Esophagus (tissue), 2 donors: ENCODE measurements at regions not wholly inside any gene's neighbourhood (a gene's known extent, or its start where the extent isn't known, plus 50 kb on each side); places are given as distances from the start of the nearest gene placed in this dataset.

Experiments used
- H3K27ac ChIP-seq, 2 donors: one replicate each; pipeline ENCODE4 v1.5.1; 2013; ENCODE audit warnings: low read depth in 2 of 2, mild to moderate bottlenecking in 2 of 2, inconsistent platforms in 1 of 2, low read length in 1 of 2, moderate library complexity in 1 of 2
- H3K27me3 ChIP-seq, 2 donors: one replicate each; pipeline ENCODE4 v1.6.1; 2013; ENCODE audit warnings: low read length in 2 of 2, control low read depth in 1 of 2, mild to moderate bottlenecking in 1 of 2; ENCODE audit not compliant: insufficient read depth in 2 of 2, control insufficient read depth in 1 of 2
- H3K36me3 ChIP-seq, 2 donors: one replicate each; pipeline ENCODE4 v1.6.1; 2013; ENCODE audit warnings: low read length in 1 of 2; ENCODE audit not compliant: control insufficient read depth in 2 of 2, insufficient read depth in 2 of 2
- H3K4me1 ChIP-seq, 2 donors: one replicate each; pipeline ENCODE4 v1.6.1; 2013; ENCODE audit warnings: low read length in 1 of 2; ENCODE audit not compliant: control insufficient read depth in 2 of 2, insufficient read depth in 2 of 2
- H3K4me3 ChIP-seq, 2 donors: one replicate each; pipeline ENCODE4 v1.5.1; 2013; ENCODE audit warnings: low read length in 2 of 2, mild to moderate bottlenecking in 2 of 2, low read depth in 1 of 2, moderate library complexity in 1 of 2
- H3K9me3 ChIP-seq, 2 donors: one replicate each; pipeline ENCODE4 v1.6.1; 2013; ENCODE audit warnings: mild to moderate bottlenecking in 2 of 2, low read depth in 1 of 2, low read length in 1 of 2, moderate library complexity in 1 of 2; ENCODE audit not compliant: control insufficient read depth in 2 of 2, insufficient read depth in 1 of 2
- WGBS, 2 donors: extraction: QIAGEN DNeasy Blood & Tissue Kit; methylation state at CpG; one replicate each; pipeline ENCODE4 v1.1.7; 2013; 5-methylcytosine and 5-hydroxymethylcytosine counted together
- donor health status: healthy with polysubstance abuse.
- donor health status: Bipolar disorder and iron deficiency.

DNA sequence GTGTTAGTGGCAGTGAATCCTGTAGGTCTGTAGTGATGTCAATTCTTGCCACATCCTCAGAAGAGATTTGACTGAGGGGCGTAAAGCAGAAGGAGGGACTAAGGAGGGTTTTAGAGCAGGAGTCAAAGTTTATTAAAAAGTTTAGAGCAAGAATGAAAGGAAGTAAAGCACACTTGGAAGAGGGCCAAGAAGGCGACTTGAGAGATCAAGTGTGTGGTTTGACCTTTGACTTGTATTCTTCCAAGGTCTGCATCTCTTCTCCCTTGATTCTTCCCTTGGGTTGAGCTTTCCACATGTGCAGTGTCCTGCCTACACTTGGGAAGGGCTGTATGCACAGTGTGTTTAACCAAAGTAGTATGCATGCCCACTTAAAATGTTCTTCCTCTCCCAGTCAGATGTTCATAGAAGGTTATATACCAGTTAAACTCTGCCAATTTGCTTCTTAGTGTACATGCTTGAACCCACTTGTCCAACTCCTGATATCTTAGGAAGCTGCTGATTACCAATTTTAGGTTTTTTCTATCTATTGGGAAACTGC is 627.6 kb downstream of the MMUT start:
- Histone ChIP-seq H3K4me1 (no peaks in the 10 kb centered on the region), H3K27ac (no peak overlapping the region), H3K9me3 (no peaks in the 10 kb centered on the region), H3K4me3 (no peak overlapping the region), H3K36me3 (no peaks in the 10 kb centered on the region), H3K27me3 (no peaks in the 10 kb centered on the region)
- 35 to 40% methylated on average over 2 of the region's 2 CpGs for WGBS, 2 donors

DNA sequence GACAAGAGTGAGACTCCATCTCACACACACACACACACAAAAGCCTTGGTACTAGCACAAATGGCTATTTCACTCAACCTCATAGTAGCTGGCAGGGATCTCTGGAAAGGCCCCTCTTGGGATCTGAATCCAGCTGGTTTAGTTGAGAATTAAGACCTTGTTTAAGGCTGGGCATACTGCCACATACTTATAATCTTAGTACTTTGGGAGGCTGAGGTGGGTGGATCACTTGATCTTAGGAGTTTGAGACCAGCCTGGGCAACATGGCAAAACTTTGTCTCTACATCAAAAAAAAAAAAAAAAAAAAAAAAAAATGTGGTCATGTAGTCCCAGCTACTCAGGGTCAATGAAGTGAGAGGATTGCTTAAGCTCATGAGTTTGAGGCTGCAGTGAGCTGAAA is 628.3 kb downstream of the MMUT start:
- Histone ChIP-seq H3K4me1 (no peaks in the 10 kb centered on the region), H3K36me3 (no peaks in the 10 kb centered on the region), H3K27ac (no peak overlapping the region), H3K9me3 (no peaks in the 10 kb centered on the region), H3K4me3 (no peak overlapping the region), H3K27me3 (no peaks in the 10 kb centered on the region)

DNA sequence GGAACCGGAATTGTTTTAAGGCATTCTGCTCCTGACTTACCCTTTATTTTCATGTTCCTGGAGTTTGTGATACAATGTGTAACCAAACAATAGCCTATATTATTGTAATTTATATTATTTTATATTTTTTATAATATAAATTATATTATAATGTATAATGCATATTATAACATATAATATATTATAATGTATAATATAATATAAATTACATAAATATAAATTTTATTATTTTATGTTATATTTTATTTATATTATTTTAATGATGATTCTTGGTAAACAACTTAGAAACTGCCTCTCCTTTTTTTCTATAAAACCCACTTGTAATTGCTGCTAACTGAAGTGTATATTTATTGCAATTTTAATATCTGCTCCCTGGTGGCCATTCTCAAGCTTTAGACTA is 629.1 kb downstream of the MMUT start:
- no peaks in the 10 kb centered on the region for H3K4me1 ChIP-seq
- no peaks in the 10 kb centered on the region for H3K9me3 ChIP-seq
- H3K27ac ChIP-seq: no peak overlapping the region
- no peak overlapping the region for H3K4me3 ChIP-seq
- no peaks in the 10 kb centered on the region for H3K27me3 ChIP-seq
- WGBS, 2 donors: 84 to 96% methylated on average over 1 of the region's 1 CpG
- H3K36me3 ChIP-seq: no peaks in the 10 kb centered on the region

DNA sequence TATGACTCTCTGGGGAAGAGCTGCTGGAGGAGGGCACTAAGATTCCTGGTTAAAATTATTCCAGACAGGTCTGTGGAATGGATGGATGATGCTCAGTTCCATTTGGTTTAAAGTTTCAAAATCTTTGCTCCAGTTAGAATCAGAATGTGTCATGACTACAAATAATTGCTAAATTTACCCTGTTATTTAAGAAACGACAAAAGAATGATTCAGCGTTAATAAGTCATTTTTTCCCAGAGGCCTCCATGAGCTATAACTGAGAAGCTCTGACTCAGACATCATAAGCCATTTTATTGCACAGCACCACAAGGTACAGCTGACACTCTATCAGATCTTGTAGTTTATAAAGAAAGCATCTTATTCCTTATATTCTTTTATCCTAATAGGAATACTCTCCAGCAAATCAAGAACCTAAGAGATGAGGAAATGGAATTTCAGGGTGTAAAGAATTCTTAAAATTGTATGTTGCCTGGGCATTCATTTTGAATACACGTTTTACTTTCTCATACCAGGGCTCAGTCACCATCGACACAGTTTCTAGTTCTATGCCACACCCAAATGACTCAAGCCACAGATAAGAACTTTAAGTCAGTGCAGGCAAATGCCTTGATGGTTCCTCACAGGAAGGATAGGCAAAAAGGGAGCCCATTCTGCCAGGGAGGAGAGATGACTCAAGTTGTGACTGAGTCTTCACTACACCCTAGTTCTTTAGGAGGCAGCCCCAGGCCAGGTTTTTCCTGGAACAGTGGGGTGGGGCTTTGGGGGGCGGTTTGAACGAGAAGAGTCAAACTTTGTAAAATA is 636.0 kb downstream of the MMUT start:
- no peaks in the 10 kb centered on the region for H3K36me3 ChIP-seq
- H3K9me3 ChIP-seq: no peaks in the 10 kb centered on the region
- H3K27ac ChIP-seq: peak overlapping the region in 1 of 2 donors; percentile 59
- no peaks in the 10 kb centered on the region for H3K4me1 ChIP-seq
- WGBS, 2 donors: 43% methylated on average over 6 of the region's 6 CpGs
- no peaks in the 10 kb centered on the region for H3K27me3 ChIP-seq
- no peak overlapping the region for H3K4me3 ChIP-seq

DNA sequence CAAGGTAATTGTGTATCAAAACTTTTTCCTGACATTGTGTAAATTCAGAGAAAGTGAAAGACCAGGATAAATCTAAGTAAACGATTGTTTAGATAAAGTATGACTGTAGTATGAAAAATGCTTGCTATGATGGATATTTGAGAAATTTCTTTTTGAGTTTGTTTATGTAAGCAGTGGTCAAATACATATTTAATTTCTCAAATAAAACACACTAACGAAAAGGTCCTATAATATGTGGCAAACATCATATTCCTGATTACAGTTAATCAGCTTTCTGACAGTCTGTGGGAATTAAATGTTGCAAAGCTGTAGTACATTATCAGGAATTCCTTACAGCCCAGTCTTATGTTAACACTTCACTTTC is 636.9 kb downstream of the MMUT start:
- H3K27me3 ChIP-seq: no peaks in the 10 kb centered on the region
- no peak overlapping the region for H3K4me3 ChIP-seq
- no peaks in the 10 kb centered on the region for H3K4me1 ChIP-seq
- 54 to 60% methylated on average over 2 of the region's 2 CpGs for WGBS, 2 donors
- no peaks in the 10 kb centered on the region for H3K9me3 ChIP-seq
- no peak overlapping the region for H3K27ac ChIP-seq
- no peaks in the 10 kb centered on the region for H3K36me3 ChIP-seq

DNA sequence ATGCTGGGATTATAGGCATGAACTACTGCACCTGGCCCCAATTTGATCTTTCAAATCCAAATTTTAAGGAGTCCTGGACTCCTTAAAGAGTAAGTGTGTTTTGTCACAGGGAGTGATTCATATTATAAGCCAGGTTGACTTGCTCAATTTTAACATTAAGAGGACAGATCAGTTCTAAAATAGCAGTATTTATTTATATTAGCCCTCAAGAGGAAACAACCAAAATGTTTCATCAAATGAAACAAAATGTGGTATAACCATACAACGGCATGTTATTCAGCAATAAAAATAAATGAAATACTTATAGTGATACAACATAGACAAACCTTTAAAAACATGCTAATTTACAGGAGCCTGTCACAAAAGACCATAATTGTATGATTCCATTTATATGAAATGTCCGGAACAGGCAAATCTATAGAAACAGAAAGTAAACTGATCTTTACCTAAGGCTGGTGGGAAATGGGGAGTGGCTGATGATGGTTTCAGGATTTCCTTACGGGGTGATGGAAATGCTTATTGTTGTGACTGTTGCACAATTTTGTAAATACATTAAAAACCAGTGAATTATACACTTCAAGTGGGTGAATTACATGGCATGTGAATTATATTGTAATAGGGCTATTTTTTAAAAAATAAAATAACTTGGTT is 637.4 kb downstream of the MMUT start:
- 58 to 76% methylated on average over 3 of the region's 3 CpGs for WGBS, 2 donors
- Histone ChIP-seq H3K36me3 (no peaks in the 10 kb centered on the region), H3K4me1 (no peaks in the 10 kb centered on the region), H3K9me3 (no peaks in the 10 kb centered on the region), H3K27me3 (no peaks in the 10 kb centered on the region), H3K4me3 (no peak overlapping the region), H3K27ac (no peak overlapping the region)

DNA sequence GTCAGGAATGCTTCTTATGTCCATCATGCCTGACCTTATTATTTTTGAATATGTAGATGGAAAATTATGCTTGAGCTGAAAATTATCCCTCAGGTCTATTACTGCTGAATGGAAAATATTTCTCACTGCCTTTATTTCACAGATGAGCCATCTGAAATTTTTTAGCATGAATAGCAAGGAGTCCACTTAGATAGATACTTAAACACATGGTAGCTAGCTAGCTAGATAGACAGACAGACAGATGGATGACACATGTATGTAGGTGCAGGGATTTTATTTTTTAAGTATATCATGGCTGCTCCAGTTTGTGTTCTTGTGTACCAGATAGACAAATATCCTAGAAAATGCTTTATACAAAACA is 645.0 kb downstream of the MMUT start:
- Histone ChIP-seq H3K27me3 (no peaks in the 10 kb centered on the region), H3K4me1 (no peaks in the 10 kb centered on the region), H3K27ac (no peak overlapping the region), H3K36me3 (no peaks in the 10 kb centered on the region), H3K9me3 (no peaks in the 10 kb centered on the region), H3K4me3 (no peak overlapping the region)

DNA sequence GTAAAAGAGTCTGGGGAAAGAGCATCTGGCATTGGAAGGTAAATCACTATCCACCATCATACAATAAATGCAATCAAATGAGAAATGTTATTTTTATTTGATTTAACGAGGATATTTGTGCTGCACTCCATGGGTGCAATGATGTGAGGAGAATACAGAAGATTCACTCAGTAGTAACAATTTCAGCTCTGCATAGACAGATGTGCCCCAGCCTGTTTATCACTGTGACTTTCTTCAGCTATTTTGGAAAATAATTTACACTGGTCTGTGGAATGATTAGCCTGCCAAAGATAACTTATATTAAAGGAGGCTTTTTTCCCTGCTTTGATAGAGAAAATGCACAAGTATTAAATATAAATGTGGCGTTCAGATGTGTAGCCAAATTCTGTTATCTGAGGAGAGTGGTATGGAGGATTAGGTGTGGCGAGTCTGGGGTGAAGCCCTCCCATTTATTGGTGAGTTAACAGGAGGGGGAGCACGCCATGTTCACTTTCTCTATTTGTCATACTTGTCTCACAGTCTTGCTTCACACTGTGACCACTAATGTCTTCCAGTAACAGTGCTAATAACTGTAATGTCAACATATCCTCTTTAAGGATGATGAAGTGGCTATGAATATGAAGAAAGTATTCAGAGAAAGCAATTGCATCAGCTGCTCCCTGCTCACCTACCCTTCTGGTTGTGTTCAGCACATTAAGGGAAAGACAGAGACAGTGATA is 645.6 kb downstream of the MMUT start:
- Histone ChIP-seq H3K9me3 (no peaks in the 10 kb centered on the region), H3K27me3 (no peaks in the 10 kb centered on the region), H3K27ac (no peak overlapping the region), H3K4me1 (no peaks in the 10 kb centered on the region), H3K4me3 (no peak overlapping the region), H3K36me3 (no peaks in the 10 kb centered on the region)
- 53 to 74% methylated on average over 4 of the region's 4 CpGs for WGBS, 2 donors

DNA sequence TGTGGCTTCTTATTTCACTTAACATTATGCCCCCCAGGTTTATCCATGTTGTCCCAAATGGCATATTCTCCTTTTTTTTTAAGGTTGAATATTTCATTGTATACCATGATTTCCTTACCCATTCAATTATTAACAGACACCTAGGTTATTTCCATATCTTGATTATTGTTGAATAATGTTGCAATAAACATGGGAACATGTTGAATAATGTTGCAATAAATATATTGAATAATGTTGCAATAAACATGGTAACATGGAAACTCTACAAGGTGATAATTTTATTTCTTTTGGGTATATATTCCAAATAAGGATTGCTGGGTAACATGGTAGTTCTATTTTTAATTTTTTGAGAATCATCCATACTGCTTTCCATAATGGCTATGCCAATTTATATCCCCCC is 648.1 kb downstream of the MMUT start:
- Histone ChIP-seq H3K4me3 (no peak overlapping the region), H3K27me3 (no peaks in the 10 kb centered on the region), H3K4me1 (no peaks in the 10 kb centered on the region), H3K27ac (no peak overlapping the region), H3K36me3 (no peaks in the 10 kb centered on the region), H3K9me3 (no peaks in the 10 kb centered on the region)
